HepG2 (cell line): ENCODE measurements at regions not wholly inside any gene's neighbourhood (a gene's known extent, or its start where the extent isn't known, plus 50 kb on each side); places are given as distances from the start of the nearest gene placed in this dataset.
"Not testable (repeated sequence)": the region's sequence is repeated elsewhere in the genome, so short reads cannot be mapped to it uniquely, and the experiment has no call there.

Experiments used
- ATAC-seq: fragments of 200-7000 bp; cut with Tn5 transposase; 3 replicates; pipeline ENCODE4 v1.9.1; 2020; ENCODE audit warnings: mild to moderate bottlenecking, moderate library complexity
- BruUV-seq: library from RNA; stranded (reverse); fragments of 400-500 nt; replicated peaks from 2 replicates; lab custom pipeline; 2021; lab: Mats Ljungman, UMichigan
- CTCF ChIA-PET: fragments of 300-600 bp; formaldehyde crosslinking; extraction: SDS; loops from one replicate; lab custom pipeline; 2021; ENCODE audit warnings: low total read pairs, inconsistent platforms, low intra/inter-chr PET ratio; lab: Yijun Ruan, JAX
- POLR2A ChIA-PET: fragments of 350-600 bp; sonication (Branson Sonifier 250); formaldehyde crosslinking; loops from one replicate; lab custom pipeline; 2020; ENCODE audit warnings: antibody characterized with exemption, inconsistent platforms; lab: Yijun Ruan, JAX
- DNase-seq: peaks from one replicate; pipeline ENCODE4 v3.0.0-alpha.2; 2015; ENCODE audit warnings: low spot score
- FAIRE-seq: peaks from 3 replicates; lab custom pipeline; 2011; peaks lifted over from hg19 to GRCh38; lab: Jason Lieb, UNC
- H2AFZ ChIP-seq: one replicate; pipeline ENCODE4 v1.6.1; 2011; ENCODE audit warnings: low read length, inconsistent platforms
- H3K27ac ChIP-seq: fragments of 300-600 bp; 3 replicates; pipeline ENCODE4 v1.8.0; 2011; ENCODE audit warnings: mixed run types, mild to moderate bottlenecking, mixed read lengths, low read length, inconsistent platforms; ENCODE audit not compliant: insufficient read depth; ENCODE audit errors: extremely low read length
- H3K27me3 ChIP-seq, 2 experiments: fragments of 200-600 bp in 1 of 2; 2 replicates in 1 of 2; 3 replicates in 1 of 2; pipeline versions ENCODE4 v1.6.0 to v1.8.0; 2011; ENCODE audit warnings: low read length in 2 of 2, mild to moderate bottlenecking in 2 of 2, moderate library complexity in 2 of 2, inconsistent platforms in 1 of 2; ENCODE audit not compliant: insufficient read depth in 2 of 2, control insufficient read depth in 1 of 2
- H3K36me3 ChIP-seq, 2 experiments: fragments of 200-600 bp in 1 of 2; replicated peaks in 1 of 2; 2 replicates in 1 of 2; 3 replicates in 1 of 2; pipeline versions ENCODE4 v1.5.1 to v1.8.0; 2011; ENCODE audit warnings: low read length in 2 of 2, inconsistent platforms in 1 of 2; ENCODE audit not compliant: insufficient read depth in 2 of 2, control insufficient read depth in 1 of 2
- H3K4me1 ChIP-seq: 2 replicates; pipeline ENCODE4 v1.5.1; 2012; ENCODE audit warnings: low read length, inconsistent platforms; ENCODE audit not compliant: insufficient read depth
- H3K4me2 ChIP-seq: 2 replicates; pipeline ENCODE4 v1.6.0; 2011; ENCODE audit warnings: low read depth, low read length, inconsistent platforms
- H3K4me3 ChIP-seq, 3 experiments: fragments of 200-600 bp in 1 of 3; sonication (generic), shearing (Covaris generic) in 1 of 3; replicated peaks in 1 of 3; 2 replicates each; pipeline ENCODE4 v1.5.1; 2011 to 2016; ENCODE audit warnings: low read length in 3 of 3, inconsistent platforms in 2 of 3, low read depth in 2 of 3, mild to moderate bottlenecking in 2 of 3, control low read depth in 1 of 3, mixed read lengths in 1 of 3; ENCODE audit not compliant: insufficient read depth in 1 of 3
- H3K79me2 ChIP-seq: one replicate; pipeline ENCODE4 v1.6.1; 2011; ENCODE audit warnings: low read length, inconsistent platforms; ENCODE audit not compliant: insufficient read depth
- H3K9ac ChIP-seq: 2 replicates; pipeline ENCODE4 v1.6.0; 2011; ENCODE audit warnings: mild to moderate bottlenecking, low read depth, low read length, inconsistent platforms; ENCODE audit not compliant: insufficient read depth
- H3K9me3 ChIP-seq: 2 replicates; pipeline ENCODE4 v1.5.1; 2012; ENCODE audit warnings: mild to moderate bottlenecking, low read length
- H4K20me1 ChIP-seq: 2 replicates; pipeline ENCODE4 v1.6.0; 2011; ENCODE audit warnings: inconsistent platforms, mild to moderate bottlenecking, low read length, moderate library complexity; ENCODE audit not compliant: insufficient read depth
- ERF ChIP-seq: IDR thresholded peaks from 2 replicates; pipeline ENCODE4 v1.6.1; 2018; ENCODE audit warnings: missing biosample characterization, missing genetic modification reagents
- HNRNPH1 ChIP-seq: fragments of 200-400 bp; formaldehyde crosslinking; optimal IDR thresholded peaks from 2 replicates; pipeline ENCODE3; 2017; ENCODE audit warnings: mild to moderate bottlenecking, low read depth, low read length
- SCMH1 ChIP-seq: sonication (generic); formaldehyde crosslinking; IDR thresholded peaks from 2 replicates; pipeline ENCODE4 v1.9.0; 2021; ENCODE audit warnings: missing genetic modification reagents, mild to moderate bottlenecking, borderline replicate concordance
- ZNF451 ChIP-seq: sonication (generic); formaldehyde crosslinking; IDR thresholded peaks from 2 replicates; pipeline ENCODE4 v1.5.0; 2020; ENCODE audit warnings: mild to moderate bottlenecking, missing genetic modification reagents
- ZNF781 ChIP-seq: sonication (generic); formaldehyde crosslinking; IDR thresholded peaks from 2 replicates; pipeline ENCODE4 v1.5.1; 2020; ENCODE audit warnings: borderline replicate concordance, mild to moderate bottlenecking, missing genetic modification reagents; ENCODE audit errors: not compliant biosample characterization
- WGBS: methylation state at CpG from one replicate; pipeline ENCODE4 v1.1.6; 2017; ENCODE audit warnings: low lambda C conversion rate; 5-methylcytosine and 5-hydroxymethylcytosine counted together
- in situ Hi-C: cut with HindIII; loops from 2 replicates; pipeline ENCODE4 v1.10.0; 2017; ENCODE audit warnings: low pct_unique_long_range_greater_than_20kb; ENCODE audit not compliant: extremely low pct_ligation_motif_present
- intact Hi-C: fragments of 100-400 bp; cut with micrococcal nuclease; formaldehyde crosslinking; loops from one replicate; pipeline ENCODE4 v1.10.0; 2022; ENCODE audit not compliant: unreplicated experiment
- TF ChIP-seq, protein P1 (sequence below), 2 experiments: fragments of 450-650 bp in 1 of 2; sonication (generic) in 1 of 2; formaldehyde crosslinking in 1 of 2; IDR thresholded peaks; 2 replicates each; pipeline versions ENCODE4 v1.6.1 to v1.8.0; 2016 to 2022; ENCODE audit warnings: antibody characterized with exemption in 1 of 2, mild to moderate bottlenecking in 1 of 2, missing genetic modification reagents in 1 of 2

DNA sequence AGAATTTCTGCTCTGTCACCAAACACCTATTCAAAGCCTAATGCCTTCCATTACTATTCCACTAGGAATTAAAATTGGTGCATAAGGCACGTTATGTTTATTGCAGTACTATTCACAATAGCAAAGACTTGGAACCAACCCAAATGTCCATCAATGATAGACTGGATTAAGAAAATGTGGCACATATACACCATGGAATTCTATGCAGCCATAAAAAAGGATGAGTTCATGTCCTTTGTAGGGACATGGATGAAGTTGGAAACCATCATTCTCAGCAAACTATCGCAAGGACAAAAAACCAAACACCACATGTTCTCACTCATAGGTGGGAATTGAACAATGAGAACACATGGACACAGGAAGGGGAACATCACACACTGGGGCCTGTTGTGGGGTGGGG is 902.1 kb downstream of the UQCRFS1 start:
- CTCF ChIA-PET, intact Hi-C loops, H3K9ac ChIP-seq, in situ Hi-C loops, H3K4me1 ChIP-seq, H2AFZ ChIP-seq, H3K36me3 ChIP-seq, DNase-seq, ATAC-seq, H3K27ac ChIP-seq, POLR2A ChIA-PET, BruUV-seq, H3K79me2 ChIP-seq, H3K27me3 ChIP-seq, FAIRE-seq, H3K4me2 ChIP-seq, H3K4me3 ChIP-seq, H4K20me1 ChIP-seq: not testable (repeated sequence)
- H3K9me3 ChIP-seq: peaks cover 87% of the 10 kb centered on the region
- 18% methylated on average over 1 of the region's 2 CpGs for WGBS

DNA sequence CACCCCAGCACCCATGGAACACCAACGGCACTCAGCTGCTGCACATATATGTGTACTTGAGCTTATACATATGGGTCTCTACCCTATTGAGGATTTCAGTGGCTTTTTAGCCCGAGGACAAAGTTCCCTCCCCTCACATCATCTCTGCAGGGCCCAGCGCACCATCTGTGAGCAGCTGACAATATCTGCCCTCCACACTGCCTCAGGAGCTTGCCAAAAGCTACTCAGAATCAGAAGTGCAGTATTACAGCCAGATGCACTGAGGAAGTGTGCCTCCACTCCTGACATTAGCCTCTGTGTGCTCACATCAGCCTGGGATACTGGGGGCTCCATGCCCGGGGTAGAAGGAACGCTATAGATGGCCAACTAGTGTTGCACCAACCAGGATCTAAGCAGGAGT is 903.9 kb downstream of the UQCRFS1 start:
- no peak overlapping the region for H3K4me2 ChIP-seq
- DNase-seq: no peak
- POLR2A ChIA-PET: no interaction called here
- BruUV-seq: no TSS peak
- H3K9me3 ChIP-seq: peaks cover 87% of the 10 kb centered on the region
- no peak overlapping the region for H3K9ac ChIP-seq
- no peak overlapping the region for H3K4me3 ChIP-seq
- no peaks in the 10 kb centered on the region for H3K27me3 ChIP-seq
- ATAC-seq: no peak
- in situ Hi-C loops: no loop called here
- no peak overlapping the region for H3K27ac ChIP-seq
- no peaks in the 10 kb centered on the region for H3K4me1 ChIP-seq
- no peak overlapping the region for H2AFZ ChIP-seq
- H3K36me3 ChIP-seq: no peaks in the 10 kb centered on the region
- no peak for FAIRE-seq
- H4K20me1 ChIP-seq: no peaks in the 10 kb centered on the region
- WGBS: 0% methylated on average over 4 of the region's 5 CpGs
- CTCF ChIA-PET: no interaction called here
- no peaks in the 10 kb centered on the region for H3K79me2 ChIP-seq
- intact Hi-C loops: no loop called here
- TF ChIP-seq ZNF451 (CRISPR knock-in tag) (no peak), HNRNPH1 (no peak), ZNF781 (CRISPR knock-in tag) (no peak), SCMH1 (no peak), ERF (CRISPR knock-in tag) (no peak)
- TF ChIP-seq, protein P1, sequence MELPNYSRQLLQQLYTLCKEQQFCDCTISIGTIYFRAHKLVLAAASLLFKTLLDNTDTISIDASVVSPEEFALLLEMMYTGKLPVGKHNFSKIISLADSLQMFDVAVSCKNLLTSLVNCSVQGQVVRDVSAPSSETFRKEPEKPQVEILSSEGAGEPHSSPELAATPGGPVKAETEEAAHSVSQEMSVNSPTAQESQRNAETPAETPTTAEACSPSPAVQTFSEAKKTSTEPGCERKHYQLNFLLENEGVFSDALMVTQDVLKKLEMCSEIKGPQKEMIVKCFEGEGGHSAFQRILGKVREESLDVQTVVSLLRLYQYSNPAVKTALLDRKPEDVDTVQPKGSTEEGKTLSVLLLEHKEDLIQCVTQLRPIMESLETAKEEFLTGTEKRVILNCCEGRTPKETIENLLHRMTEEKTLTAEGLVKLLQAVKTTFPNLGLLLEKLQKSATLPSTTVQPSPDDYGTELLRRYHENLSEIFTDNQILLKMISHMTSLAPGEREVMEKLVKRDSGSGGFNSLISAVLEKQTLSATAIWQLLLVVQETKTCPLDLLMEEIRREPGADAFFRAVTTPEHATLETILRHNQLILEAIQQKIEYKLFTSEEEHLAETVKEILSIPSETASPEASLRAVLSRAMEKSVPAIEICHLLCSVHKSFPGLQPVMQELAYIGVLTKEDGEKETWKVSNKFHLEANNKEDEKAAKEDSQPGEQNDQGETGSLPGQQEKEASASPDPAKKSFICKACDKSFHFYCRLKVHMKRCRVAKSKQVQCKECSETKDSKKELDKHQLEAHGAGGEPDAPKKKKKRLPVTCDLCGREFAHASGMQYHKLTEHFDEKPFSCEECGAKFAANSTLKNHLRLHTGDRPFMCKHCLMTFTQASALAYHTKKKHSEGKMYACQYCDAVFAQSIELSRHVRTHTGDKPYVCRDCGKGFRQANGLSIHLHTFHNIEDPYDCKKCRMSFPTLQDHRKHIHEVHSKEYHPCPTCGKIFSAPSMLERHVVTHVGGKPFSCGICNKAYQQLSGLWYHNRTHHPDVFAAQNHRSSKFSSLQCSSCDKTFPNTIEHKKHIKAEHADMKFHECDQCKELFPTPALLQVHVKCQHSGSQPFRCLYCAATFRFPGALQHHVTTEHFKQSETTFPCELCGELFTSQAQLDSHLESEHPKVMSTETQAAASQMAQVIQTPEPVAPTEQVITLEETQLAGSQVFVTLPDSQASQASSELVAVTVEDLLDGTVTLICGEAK (IDR thresholded peaks at IDR 0.05): no peak
- TF ChIP-seq, protein P1 (CRISPR knock-in tag; IDR thresholded peaks at IDR 0.05): no peak
